Mammary epithelial cell (primary cell): ENCODE measurements at regions not wholly inside any gene's neighbourhood (a gene's known extent, or its start where the extent isn't known, plus 50 kb on each side); places are given as distances from the start of the nearest gene placed in this dataset.

Experiments
- EZH2 ChIP-seq: IDR thresholded peaks from 2 replicates; pipeline ENCODE4 v1.6.1; 2012; ENCODE audit warnings: low read length, inconsistent platforms, borderline replicate concordance
- TF ChIP-seq, protein P1 (sequence below), 2 donors: IDR thresholded peaks in 1 of 2; conservative IDR thresholded peaks in 1 of 2; 2 replicates each; pipeline ENCODE4 v1.5.1; 2011 to 2012; ENCODE audit warnings: inconsistent platforms in 2 of 2, low read length in 2 of 2, mild to moderate bottlenecking in 2 of 2, control low read depth in 1 of 2, low read depth in 1 of 2; ENCODE audit not compliant: insufficient read depth in 1 of 2; ENCODE audit errors: extremely low read depth in 1 of 2

DNA sequence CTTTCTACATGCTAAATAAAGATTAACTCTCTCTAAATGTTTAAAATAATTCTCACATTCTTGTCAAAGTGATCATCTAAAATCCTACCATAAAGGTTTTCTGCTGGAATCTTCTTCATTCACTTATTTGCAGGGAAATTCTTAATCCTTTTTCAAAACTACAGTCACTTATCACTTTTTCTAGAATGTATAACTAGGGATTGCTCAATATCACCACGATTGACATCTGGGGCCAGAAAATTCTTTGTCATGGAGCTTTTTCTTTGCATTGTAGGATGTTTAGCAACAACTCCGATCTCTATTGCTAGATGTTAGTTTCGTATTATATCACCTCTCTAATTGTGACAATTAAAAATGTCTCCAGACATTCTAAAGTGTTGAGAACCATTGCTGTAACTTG lies 344.9 kb upstream of the PIK3R1 start:
- TF ChIP-seq, protein P1, sequence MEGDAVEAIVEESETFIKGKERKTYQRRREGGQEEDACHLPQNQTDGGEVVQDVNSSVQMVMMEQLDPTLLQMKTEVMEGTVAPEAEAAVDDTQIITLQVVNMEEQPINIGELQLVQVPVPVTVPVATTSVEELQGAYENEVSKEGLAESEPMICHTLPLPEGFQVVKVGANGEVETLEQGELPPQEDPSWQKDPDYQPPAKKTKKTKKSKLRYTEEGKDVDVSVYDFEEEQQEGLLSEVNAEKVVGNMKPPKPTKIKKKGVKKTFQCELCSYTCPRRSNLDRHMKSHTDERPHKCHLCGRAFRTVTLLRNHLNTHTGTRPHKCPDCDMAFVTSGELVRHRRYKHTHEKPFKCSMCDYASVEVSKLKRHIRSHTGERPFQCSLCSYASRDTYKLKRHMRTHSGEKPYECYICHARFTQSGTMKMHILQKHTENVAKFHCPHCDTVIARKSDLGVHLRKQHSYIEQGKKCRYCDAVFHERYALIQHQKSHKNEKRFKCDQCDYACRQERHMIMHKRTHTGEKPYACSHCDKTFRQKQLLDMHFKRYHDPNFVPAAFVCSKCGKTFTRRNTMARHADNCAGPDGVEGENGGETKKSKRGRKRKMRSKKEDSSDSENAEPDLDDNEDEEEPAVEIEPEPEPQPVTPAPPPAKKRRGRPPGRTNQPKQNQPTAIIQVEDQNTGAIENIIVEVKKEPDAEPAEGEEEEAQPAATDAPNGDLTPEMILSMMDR (conservative IDR thresholded peaks at IDR 0.05 in 1 of 2, IDR thresholded peaks at IDR 0.05 in 1 of 2; ENCODE audit: extremely low read depth in 1 of 2, insufficient read depth in 1 of 2, low read depth in 1 of 2, low read length in 2 of 2): no peak
- TF ChIP-seq EZH2: no peak
